Endothelial cell of umbilical vein (primary cell): ENCODE measurements at regions not wholly inside any gene's neighbourhood (a gene's known extent, or its start where the extent isn't known, plus 50 kb on each side); places are given as distances from the start of the nearest gene placed in this dataset.

Source experiments
- BruUV-seq: library from RNA; stranded (reverse); fragments of 400-500 nt; replicated peaks from 2 replicates; lab custom pipeline; 2021; lab: Mats Ljungman, UMichigan
- CTCF ChIA-PET: fragments of 300-600, 350-600 bp; sonication (Branson Sonifier 250); formaldehyde crosslinking; loops from one replicate; lab custom pipeline; 2021; ENCODE audit warnings: antibody characterized with exemption, inconsistent platforms; lab: Charles Lee
- POLR2A ChIA-PET: fragments of 300-600, 350-600 bp; sonication (Branson Sonifier 250); formaldehyde crosslinking; loops from one replicate; lab custom pipeline; 2021; ENCODE audit warnings: antibody characterized with exemption, inconsistent platforms; lab: Charles Lee
- DNase-seq: peaks from one replicate; pipeline ENCODE4 v3.0.0-alpha.2; 2011; ENCODE audit warnings: low read depth, low spot score
- FAIRE-seq: peaks from 2 replicates; lab custom pipeline; 2011; peaks lifted over from hg19 to GRCh38; lab: Jason Lieb, UNC
- H2AFZ ChIP-seq: 2 replicates; pipeline ENCODE4 v1.6.0; 2012; ENCODE audit warnings: low read depth, low read length, control low read depth, inconsistent platforms
- H3K27ac ChIP-seq: 2 replicates; pipeline ENCODE4 v1.5.1; 2011; ENCODE audit warnings: low read depth, mild to moderate bottlenecking, control low read depth, low read length, moderate library complexity; ENCODE audit not compliant: insufficient read depth
- H3K27me3 ChIP-seq, 2 experiments: 2 replicates each; pipeline versions ENCODE4 v1.6.0 to v1.6.1; 2011; ENCODE audit warnings: low read length in 2 of 2, mixed read lengths in 1 of 2; ENCODE audit not compliant: control insufficient read depth in 2 of 2, insufficient read depth in 2 of 2
- H3K36me3 ChIP-seq, 2 experiments: 2 replicates in 1 of 2; 3 replicates in 1 of 2; pipeline ENCODE4 v1.5.1; 2011; ENCODE audit warnings: low read length in 2 of 2, mild to moderate bottlenecking in 1 of 2, moderate library complexity in 1 of 2; ENCODE audit not compliant: control insufficient read depth in 2 of 2, insufficient read depth in 2 of 2; ENCODE audit errors: extremely low read depth in 1 of 2
- H3K4me1 ChIP-seq: 3 replicates; pipeline ENCODE4 v1.5.1; 2011; ENCODE audit warnings: mild to moderate bottlenecking, low read length; ENCODE audit not compliant: control insufficient read depth, insufficient read depth; ENCODE audit errors: extremely low read depth
- H3K4me2 ChIP-seq: 2 replicates; pipeline ENCODE4 v1.6.1; 2011; ENCODE audit warnings: low read length, control low read depth, mixed read lengths; ENCODE audit not compliant: insufficient read depth
- H3K4me3 ChIP-seq, 3 experiments: fragments of 200-600 bp in 1 of 3; sonication (generic), shearing (Covaris generic) in 1 of 3; replicated peaks in 1 of 3; 2 replicates each; pipeline ENCODE4 v1.5.1; 2011 to 2016; ENCODE audit warnings: control low read depth in 3 of 3, low read length in 3 of 3, mild to moderate bottlenecking in 2 of 3, inconsistent platforms in 1 of 3, low read depth in 1 of 3, moderate library complexity in 1 of 3; ENCODE audit not compliant: insufficient read depth in 1 of 3
- H3K79me2 ChIP-seq: 2 replicates; pipeline ENCODE4 v1.6.0; 2012; ENCODE audit warnings: low read length, inconsistent platforms; ENCODE audit not compliant: control insufficient read depth, insufficient read depth
- H3K9ac ChIP-seq: replicated peaks from 2 replicates; pipeline ENCODE3; 2011; ENCODE audit warnings: low read length, control low read depth; ENCODE audit not compliant: insufficient read depth; ENCODE audit errors: extremely low read depth
- H3K9me1 ChIP-seq: replicated peaks from 3 replicates; pipeline ENCODE4 v1.6.0; 2011; ENCODE audit warnings: mild to moderate bottlenecking, low read length; ENCODE audit not compliant: control insufficient read depth, insufficient read depth; ENCODE audit errors: extremely low read depth
- H3K9me3 ChIP-seq: replicated peaks from 2 replicates; pipeline ENCODE4 v1.5.1; 2012; ENCODE audit warnings: low read length, inconsistent platforms; ENCODE audit not compliant: control insufficient read depth, insufficient read depth
- H4K20me1 ChIP-seq: replicated peaks from 2 replicates; pipeline ENCODE3; 2011; ENCODE audit warnings: mild to moderate bottlenecking, low read length; ENCODE audit not compliant: control insufficient read depth, insufficient read depth; ENCODE audit errors: extremely low read depth
- CTCF ChIP-seq, 2 donors: IDR thresholded peaks; 1 replicate in 1 of 2; 2 replicates in 1 of 2; pipeline ENCODE4 v1.5.1; 2011; ENCODE audit warnings: low read length in 2 of 2, mild to moderate bottlenecking in 2 of 2, moderate library complexity in 2 of 2, control low read depth in 1 of 2, inconsistent platforms in 1 of 2, low read depth in 1 of 2; ENCODE audit not compliant: insufficient read depth in 1 of 2; ENCODE audit errors: extremely low read depth in 1 of 2
- EZH2 ChIP-seq: IDR thresholded peaks from 2 replicates; pipeline ENCODE4 v1.6.1; 2012; ENCODE audit warnings: borderline replicate concordance, low read depth, mild to moderate bottlenecking, moderate library complexity, low read length, inconsistent platforms; ENCODE audit not compliant: severe bottlenecking
- FOS ChIP-seq: IDR thresholded peaks from 2 replicates; pipeline ENCODE4 v1.6.1; 2011; ENCODE audit warnings: mild to moderate bottlenecking, low read length, moderate library complexity, borderline replicate concordance; ENCODE audit not compliant: insufficient read depth
- GATA2 ChIP-seq: IDR thresholded peaks from 2 replicates; pipeline ENCODE4 v1.7.0; 2011; ENCODE audit warnings: low read depth, mild to moderate bottlenecking, moderate library complexity, mixed read lengths, low read length; ENCODE audit not compliant: insufficient read length, insufficient read depth
- JUN ChIP-seq: IDR thresholded peaks from 2 replicates; pipeline ENCODE4 v1.6.1; 2011; ENCODE audit warnings: borderline replicate concordance, low read depth; ENCODE audit not compliant: insufficient read length, insufficient read depth
- MAX ChIP-seq: IDR thresholded peaks from 2 replicates; pipeline ENCODE4 v1.6.1; 2011; ENCODE audit not compliant: insufficient read depth, insufficient read length
- MYC ChIP-seq: IDR thresholded peaks from one replicate; pipeline ENCODE4 v1.6.1; 2011; ENCODE audit warnings: mild to moderate bottlenecking, low read depth, low read length
- POLR2A ChIP-seq: IDR thresholded peaks from 2 replicates; pipeline ENCODE4 v1.6.1; 2012; ENCODE audit warnings: low read depth, mild to moderate bottlenecking, control low read depth, low read length
- POLR2AphosphoS5 ChIP-seq: IDR thresholded peaks from 2 replicates; pipeline ENCODE4 v1.6.1; 2012; ENCODE audit warnings: low read depth, mild to moderate bottlenecking, control low read depth, low read length, moderate library complexity; ENCODE audit not compliant: insufficient read depth
- dilution Hi-C: fragments of 300-500 bp; cut with MboI; formaldehyde crosslinking; loops from one replicate; pipeline ENCODE4 v1.15.0; 2019; ENCODE audit warnings: low sequenced_read_pairs; ENCODE audit not compliant: extremely low pct_ligation_motif_present
- intact Hi-C: fragments of 100-400 bp; cut with micrococcal nuclease; formaldehyde crosslinking; loops from one replicate; pipeline ENCODE4 v1.10.0; 2022

GRCh38 chr3:193884652-193885051 is 251.3 kb upstream of the HES1 start:
- dilution Hi-C loops (no loop called here), intact Hi-C loops (no loop called here)
- CTCF ChIA-PET: no interaction called here
- Histone ChIP-seq H3K9me1 (no peaks in the 10 kb centered on the region), H3K4me2 (no peak overlapping the region), H3K9me3 (no peaks in the 10 kb centered on the region), H3K36me3 (no peaks in the 10 kb centered on the region), H3K4me1 (no peaks in the 10 kb centered on the region), H3K79me2 (no peaks in the 10 kb centered on the region), H2AFZ (no peak overlapping the region), H3K4me3 (no peak overlapping the region), H3K27ac (no peak overlapping the region), H3K9ac (no peak overlapping the region), H3K27me3 (no peaks in the 10 kb centered on the region), H4K20me1 (no peaks in the 10 kb centered on the region)
- POLR2A ChIA-PET: no interaction called here
- DNase-seq (no peak), FAIRE-seq (no peak)
- BruUV-seq: no TSS peak
- TF ChIP-seq GATA2: no peak
- TF ChIP-seq EZH2: no peak
- no peak for TF ChIP-seq JUN
- no peak for TF ChIP-seq POLR2A
- TF ChIP-seq CTCF (IDR thresholded peaks at IDR 0.05; ENCODE audit: extremely low read depth in 1 of 2, insufficient read depth in 1 of 2, low read depth in 1 of 2, low read length in 2 of 2): no peak
- no peak for TF ChIP-seq MAX
- TF ChIP-seq FOS: no peak
- TF ChIP-seq MYC: no peak
- TF ChIP-seq POLR2AphosphoS5: no peak
